ENCODE measurements at regions not wholly inside any gene's neighbourhood (a gene's known extent, or its start where the extent isn't known, plus 50 kb on each side); places are given as distances from the start of the nearest gene placed in this dataset.

DNA sequence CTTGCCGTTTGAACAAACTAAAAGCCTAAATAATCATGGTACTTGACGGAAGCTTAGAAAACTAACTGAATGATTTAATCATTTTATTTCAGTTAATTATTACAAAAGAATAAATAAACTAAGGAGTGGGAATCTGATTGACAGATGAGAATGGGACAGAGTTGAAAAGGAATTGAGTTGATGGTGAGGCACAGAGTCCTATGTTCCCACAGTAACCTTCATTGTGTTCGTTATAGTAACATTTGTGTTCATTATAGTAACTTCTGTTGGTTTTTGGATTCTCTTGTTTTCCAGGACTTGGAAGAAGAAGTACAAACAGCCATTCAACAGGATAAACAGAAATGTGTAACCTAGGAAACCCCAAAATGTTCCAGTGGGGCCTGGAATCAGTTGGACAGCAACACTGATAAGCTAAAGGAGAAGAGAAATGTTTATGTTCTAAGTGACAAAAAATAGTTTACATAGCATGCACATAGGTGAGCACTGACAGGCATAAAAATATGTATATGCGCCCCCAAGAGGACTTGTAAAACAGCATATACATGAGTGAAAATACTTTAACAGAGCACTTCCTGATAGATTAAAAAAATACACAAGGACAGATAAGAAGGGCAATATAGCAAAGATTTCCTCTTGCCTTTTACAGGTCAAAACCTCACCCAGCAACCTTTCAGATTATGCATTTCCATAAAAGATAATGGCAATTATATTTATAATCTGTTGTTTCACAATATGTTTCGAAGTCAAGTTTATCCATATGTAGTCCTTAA lies 218.6 kb upstream of the HTR2C start:
- H3K27ac Mint-ChIP-seq: no peak overlapping the region
- TF ChIP-seq, protein P1, sequence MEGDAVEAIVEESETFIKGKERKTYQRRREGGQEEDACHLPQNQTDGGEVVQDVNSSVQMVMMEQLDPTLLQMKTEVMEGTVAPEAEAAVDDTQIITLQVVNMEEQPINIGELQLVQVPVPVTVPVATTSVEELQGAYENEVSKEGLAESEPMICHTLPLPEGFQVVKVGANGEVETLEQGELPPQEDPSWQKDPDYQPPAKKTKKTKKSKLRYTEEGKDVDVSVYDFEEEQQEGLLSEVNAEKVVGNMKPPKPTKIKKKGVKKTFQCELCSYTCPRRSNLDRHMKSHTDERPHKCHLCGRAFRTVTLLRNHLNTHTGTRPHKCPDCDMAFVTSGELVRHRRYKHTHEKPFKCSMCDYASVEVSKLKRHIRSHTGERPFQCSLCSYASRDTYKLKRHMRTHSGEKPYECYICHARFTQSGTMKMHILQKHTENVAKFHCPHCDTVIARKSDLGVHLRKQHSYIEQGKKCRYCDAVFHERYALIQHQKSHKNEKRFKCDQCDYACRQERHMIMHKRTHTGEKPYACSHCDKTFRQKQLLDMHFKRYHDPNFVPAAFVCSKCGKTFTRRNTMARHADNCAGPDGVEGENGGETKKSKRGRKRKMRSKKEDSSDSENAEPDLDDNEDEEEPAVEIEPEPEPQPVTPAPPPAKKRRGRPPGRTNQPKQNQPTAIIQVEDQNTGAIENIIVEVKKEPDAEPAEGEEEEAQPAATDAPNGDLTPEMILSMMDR (IDR thresholded peaks at IDR 0.05; ENCODE audit: unreplicated experiment in 3 of 3): no peak
- H3K9me3 Mint-ChIP-seq: no peaks in the 10 kb centered on the region
- H3K36me3 Mint-ChIP-seq (ENCODE audit: low read depth): no peaks in the 10 kb centered on the region
- no peak overlapping the region for H3K4me3 Mint-ChIP-seq
- no peaks in the 10 kb centered on the region for H3K4me1 Mint-ChIP-seq
- H3K27me3 Mint-ChIP-seq (ENCODE audit: low read depth): no peaks in the 10 kb centered on the region

DNA sequence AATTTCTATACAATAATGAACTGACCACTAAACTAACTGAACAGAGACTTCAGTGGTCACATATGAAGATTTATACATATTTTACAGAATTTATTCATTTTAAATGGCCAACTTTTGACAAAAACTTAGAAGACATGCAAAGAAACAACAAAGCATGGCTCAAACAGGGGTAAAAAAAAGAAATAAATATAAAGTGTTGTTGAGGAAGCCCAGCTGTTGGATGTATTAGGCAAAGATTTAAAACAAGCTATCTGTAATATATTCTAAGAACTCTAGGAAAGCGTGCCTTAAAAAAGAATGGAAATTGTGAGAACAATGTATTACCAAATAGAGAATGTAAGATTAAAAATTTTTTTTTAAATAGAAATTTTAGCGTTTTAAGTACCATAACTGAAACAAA lies 210.9 kb upstream of the HTR2C start:
- H3K4me1 Mint-ChIP-seq: no peaks in the 10 kb centered on the region
- no peak overlapping the region for H3K4me3 Mint-ChIP-seq
- no peak overlapping the region for H3K27ac Mint-ChIP-seq
- H3K27me3 Mint-ChIP-seq (ENCODE audit: low read depth): no peaks in the 10 kb centered on the region
- TF ChIP-seq, protein P1 (IDR thresholded peaks at IDR 0.05; ENCODE audit: unreplicated experiment in 3 of 3): no peak
- no peaks in the 10 kb centered on the region for H3K36me3 Mint-ChIP-seq (ENCODE audit: low read depth)
- H3K9me3 Mint-ChIP-seq: no peaks in the 10 kb centered on the region

DNA sequence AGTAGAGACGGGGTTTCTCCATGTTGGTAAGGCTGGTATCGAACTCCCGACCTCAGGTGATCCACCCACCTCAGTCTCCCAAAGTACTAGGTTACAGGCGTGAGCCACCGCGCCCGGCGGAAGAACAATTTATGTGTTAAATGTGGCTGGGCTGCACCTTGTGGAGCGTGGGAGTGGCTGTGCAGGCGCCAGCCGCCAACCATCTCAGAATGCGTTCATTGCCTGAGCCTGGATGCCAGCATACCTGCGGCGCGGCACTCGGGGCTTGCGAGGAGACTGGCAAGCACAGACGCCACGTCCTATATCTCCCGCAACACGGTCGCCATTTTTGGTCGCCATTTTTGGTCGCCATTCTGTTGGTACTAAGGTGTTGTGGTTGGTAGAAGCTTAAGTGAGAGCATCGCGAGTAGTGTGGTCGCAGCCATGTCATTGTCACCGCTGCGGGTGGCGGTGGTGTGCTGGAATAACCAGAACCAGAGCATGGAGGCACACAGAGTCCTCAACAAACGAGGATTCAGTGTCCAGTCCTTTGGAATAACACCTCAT lies 193.6 kb upstream of the HTR2C start:
- Mint-ChIP-seq H3K4me3 (no peak overlapping the region), H3K27me3 (ENCODE audit: low read depth) (no peaks in the 10 kb centered on the region)

More for the DNA sequence above, 193.6 kb upstream of the HTR2C start:
- H3K4me1 Mint-ChIP-seq: no peaks in the 10 kb centered on the region
- TF ChIP-seq, protein P1 (IDR thresholded peaks at IDR 0.05; ENCODE audit: unreplicated experiment in 3 of 3): no peak
- no peak overlapping the region for H3K27ac Mint-ChIP-seq
- no peaks in the 10 kb centered on the region for H3K36me3 Mint-ChIP-seq (ENCODE audit: low read depth)
- no peaks in the 10 kb centered on the region for H3K9me3 Mint-ChIP-seq
